ENCODE measurements at regions not wholly inside any gene's neighbourhood (a gene's known extent, or its start where the extent isn't known, plus 50 kb on each side); places are given as distances from the start of the nearest gene placed in this dataset.
A peak's percentile ranks its signal among the peaks of the same experiment; 100 is the strongest.

- H3K4me1 Mint-ChIP-seq, result peaks cover 9% of the 10 kb centered on the region
- H3K27me3 Mint-ChIP-seq (ENCODE audit: low read depth), result no peaks in the 10 kb centered on the region
- peaks cover 9% of the 10 kb centered on the region for H3K9me3 Mint-ChIP-seq
- no peak for DNase-seq (ENCODE audit: low read depth, low spot score)
- no peak for TF ChIP-seq CTCF (conservative IDR thresholded peaks at IDR 0.05)
- H3K4me3 Mint-ChIP-seq, result no peak overlapping the region
- peaks cover 19% of the 10 kb centered on the region for H3K36me3 Mint-ChIP-seq (ENCODE audit: low read depth)
- peak overlapping the region; percentile 28 for H3K27ac Mint-ChIP-seq (ENCODE audit: unreplicated experiment)
These were observed 575.2 kb downstream of the CCDC171 start for GRCh38 chr9:16128003-16128402.

GRCh38 chr9:16131264-16131663 lies 578.4 kb downstream of the CCDC171 start:
- no peak overlapping the region for H3K27ac Mint-ChIP-seq (ENCODE audit: unreplicated experiment)
- no peak overlapping the region for H3K4me3 Mint-ChIP-seq
- H3K27me3 Mint-ChIP-seq (ENCODE audit: low read depth), result no peaks in the 10 kb centered on the region
- peaks cover 19% of the 10 kb centered on the region for H3K36me3 Mint-ChIP-seq (ENCODE audit: low read depth)
- H3K4me1 Mint-ChIP-seq, result peaks cover 14% of the 10 kb centered on the region
- TF ChIP-seq CTCF (conservative IDR thresholded peaks at IDR 0.05), result no peak
- DNase-seq (ENCODE audit: low read depth, low spot score), result no peak
- H3K9me3 Mint-ChIP-seq, result peaks cover 9% of the 10 kb centered on the region

- H3K4me1 Mint-ChIP-seq, result peaks cover 14% of the 10 kb centered on the region
- DNase-seq (ENCODE audit: low read depth, low spot score), result no peak
- H3K4me3 Mint-ChIP-seq, result no peak overlapping the region
- no peak overlapping the region for H3K27ac Mint-ChIP-seq (ENCODE audit: unreplicated experiment)
- TF ChIP-seq CTCF (conservative IDR thresholded peaks at IDR 0.05), result no peak
- peaks cover 16% of the 10 kb centered on the region for H3K36me3 Mint-ChIP-seq (ENCODE audit: low read depth)
- H3K9me3 Mint-ChIP-seq, result peaks cover 6% of the 10 kb centered on the region
- no peaks in the 10 kb centered on the region for H3K27me3 Mint-ChIP-seq (ENCODE audit: low read depth)
These were observed 579.7 kb downstream of the CCDC171 start for GRCh38 chr9:16132513-16132912.

GRCh38 chr9:16133032-16133431 lies 580.2 kb downstream of the CCDC171 start:
- Mint-ChIP-seq H3K27me3 (ENCODE audit: low read depth) (no peaks in the 10 kb centered on the region), H3K9me3 (peaks cover 6% of the 10 kb centered on the region), H3K36me3 (ENCODE audit: low read depth) (peaks cover 16% of the 10 kb centered on the region), H3K27ac (ENCODE audit: unreplicated experiment) (no peak overlapping the region), H3K4me3 (no peak overlapping the region), H3K4me1 (peaks cover 14% of the 10 kb centered on the region)
- no peak for DNase-seq (ENCODE audit: low read depth, low spot score)
- no peak for TF ChIP-seq CTCF (conservative IDR thresholded peaks at IDR 0.05)

- H3K4me3 Mint-ChIP-seq, result no peak overlapping the region
- no peaks in the 10 kb centered on the region for H3K27me3 Mint-ChIP-seq (ENCODE audit: low read depth)
- H3K36me3 Mint-ChIP-seq (ENCODE audit: low read depth), result peaks cover 16% of the 10 kb centered on the region
- H3K27ac Mint-ChIP-seq (ENCODE audit: unreplicated experiment), result no peak overlapping the region
- peaks cover 14% of the 10 kb centered on the region for H3K4me1 Mint-ChIP-seq
- DNase-seq (ENCODE audit: low read depth, low spot score), result peak; percentile 35
- TF ChIP-seq CTCF (conservative IDR thresholded peaks at IDR 0.05), result peak; percentile 81
- peaks cover 6% of the 10 kb centered on the region for H3K9me3 Mint-ChIP-seq
These were observed 580.8 kb downstream of the CCDC171 start for GRCh38 chr9:16133556-16134227.

Measured in neural crest cell (in vitro differentiated cells).